ENCODE measurements at regions not wholly inside any gene's neighbourhood (a gene's known extent, or its start where the extent isn't known, plus 50 kb on each side); places are given as distances from the start of the nearest gene placed in this dataset.

DNA sequence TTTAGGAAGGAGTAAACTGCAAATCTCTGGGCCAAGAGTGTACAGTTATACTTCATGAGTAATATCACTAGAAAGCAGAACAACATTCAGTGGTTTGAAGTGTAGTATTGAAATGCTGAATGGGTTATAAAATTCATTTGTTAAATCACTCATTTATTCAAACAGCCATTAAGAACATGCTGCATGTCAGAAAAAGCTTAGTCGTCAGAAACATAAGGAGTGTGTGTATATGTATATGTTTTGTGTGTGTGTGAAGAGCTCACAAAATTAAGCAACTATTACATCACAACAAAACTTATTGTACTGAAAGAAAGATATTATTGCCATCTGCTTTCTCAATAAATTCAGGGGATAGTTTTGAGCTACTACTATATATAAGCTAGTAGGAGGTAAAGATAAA is 165.4 kb upstream of the PCDH9 start:
- Histone ChIP-seq H3K27me3 (ENCODE audit: control insufficient read depth, extremely low read depth, insufficient read depth, low read length) (no peaks in the 10 kb centered on the region), H3K4me3 (ENCODE audit: control insufficient read depth in 2 of 3, extremely low read depth in 1 of 3, insufficient read depth in 2 of 3, low read depth in 1 of 3, low read length in 3 of 3) (no peak overlapping the region), H3K9ac (ENCODE audit: control insufficient read depth, extremely low read depth, insufficient read depth, low read length) (no peak overlapping the region), H3K4me2 (ENCODE audit: control insufficient read depth, extremely low read depth, insufficient read depth, low read depth, low read length) (no peak overlapping the region), H3K9me1 (ENCODE audit: control insufficient read depth, extremely low read depth, insufficient read depth, low read length) (no peaks in the 10 kb centered on the region), H3K4me1 (ENCODE audit: control insufficient read depth, extremely low read depth, insufficient read depth, low read length) (no peaks in the 10 kb centered on the region), H3K79me2 (ENCODE audit: control insufficient read depth, insufficient read depth, low read length) (no peaks in the 10 kb centered on the region), H3K9me3 (ENCODE audit: control insufficient read depth, low read depth, low read length) (no peaks in the 10 kb centered on the region), H3K27ac (ENCODE audit: control insufficient read depth, insufficient read depth, low read length) (no peak overlapping the region), H2AFZ (ENCODE audit: control insufficient read depth, low read length) (no peak overlapping the region), H3K36me3 (ENCODE audit: control insufficient read depth in 2 of 2, extremely low read depth in 1 of 2, insufficient read depth in 2 of 2, low read length in 2 of 2) (no peaks in the 10 kb centered on the region), H4K20me1 (ENCODE audit: control insufficient read depth, extremely low read depth, insufficient read depth, low read length) (no peaks in the 10 kb centered on the region)
- no peak for DNase-seq (ENCODE audit: low read depth, low spot score)
- dilution Hi-C loops (cut with MboI; ENCODE audit: extremely low pct_ligation_motif_present, low sequenced_read_pairs), result no loop called here
- TF ChIP-seq, protein P1, sequence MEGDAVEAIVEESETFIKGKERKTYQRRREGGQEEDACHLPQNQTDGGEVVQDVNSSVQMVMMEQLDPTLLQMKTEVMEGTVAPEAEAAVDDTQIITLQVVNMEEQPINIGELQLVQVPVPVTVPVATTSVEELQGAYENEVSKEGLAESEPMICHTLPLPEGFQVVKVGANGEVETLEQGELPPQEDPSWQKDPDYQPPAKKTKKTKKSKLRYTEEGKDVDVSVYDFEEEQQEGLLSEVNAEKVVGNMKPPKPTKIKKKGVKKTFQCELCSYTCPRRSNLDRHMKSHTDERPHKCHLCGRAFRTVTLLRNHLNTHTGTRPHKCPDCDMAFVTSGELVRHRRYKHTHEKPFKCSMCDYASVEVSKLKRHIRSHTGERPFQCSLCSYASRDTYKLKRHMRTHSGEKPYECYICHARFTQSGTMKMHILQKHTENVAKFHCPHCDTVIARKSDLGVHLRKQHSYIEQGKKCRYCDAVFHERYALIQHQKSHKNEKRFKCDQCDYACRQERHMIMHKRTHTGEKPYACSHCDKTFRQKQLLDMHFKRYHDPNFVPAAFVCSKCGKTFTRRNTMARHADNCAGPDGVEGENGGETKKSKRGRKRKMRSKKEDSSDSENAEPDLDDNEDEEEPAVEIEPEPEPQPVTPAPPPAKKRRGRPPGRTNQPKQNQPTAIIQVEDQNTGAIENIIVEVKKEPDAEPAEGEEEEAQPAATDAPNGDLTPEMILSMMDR (optimal IDR thresholded peaks at IDR 0.05 in 1 of 3, IDR thresholded peaks at IDR 0.05 in 1 of 3, conservative IDR thresholded peaks at IDR 0.05 in 1 of 3; ENCODE audit: extremely low read depth in 1 of 3, insufficient read depth in 2 of 3, low read length in 3 of 3), result no peak
- TF ChIP-seq EZH2 (IDR thresholded peaks at IDR 0.05; ENCODE audit: low read length), result no peak
- FAIRE-seq, result no peak

DNA sequence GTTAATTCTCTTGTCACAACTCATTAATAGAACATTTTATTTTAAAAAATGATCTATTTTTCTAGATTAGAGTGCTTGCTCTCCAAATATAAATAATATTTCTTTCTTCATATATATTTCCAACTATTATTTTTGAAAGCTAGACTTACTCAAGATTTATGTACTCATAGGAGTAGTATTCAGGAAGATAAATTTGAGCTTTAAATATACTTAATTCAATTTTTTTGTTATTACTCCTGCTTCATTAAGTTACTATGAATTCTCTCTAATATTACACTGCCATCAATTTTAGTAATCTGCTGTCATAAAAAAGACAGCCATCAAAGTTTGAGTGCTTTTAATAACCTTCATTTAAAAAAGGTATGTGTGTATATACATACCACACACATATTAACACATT is 161.9 kb upstream of the PCDH9 start:
- no peak overlapping the region for H3K27ac ChIP-seq (ENCODE audit: control insufficient read depth, insufficient read depth, low read length)
- H3K9me3 ChIP-seq (ENCODE audit: control insufficient read depth, low read depth, low read length), result no peaks in the 10 kb centered on the region
- no peaks in the 10 kb centered on the region for H3K36me3 ChIP-seq (ENCODE audit: control insufficient read depth in 2 of 2, extremely low read depth in 1 of 2, insufficient read depth in 2 of 2, low read length in 2 of 2)
- DNase-seq (ENCODE audit: low read depth, low spot score) (no peak), FAIRE-seq (no peak)
- H2AFZ ChIP-seq (ENCODE audit: control insufficient read depth, low read length), result no peak overlapping the region
- no peaks in the 10 kb centered on the region for H4K20me1 ChIP-seq (ENCODE audit: control insufficient read depth, extremely low read depth, insufficient read depth, low read length)
- no peaks in the 10 kb centered on the region for H3K27me3 ChIP-seq (ENCODE audit: control insufficient read depth, extremely low read depth, insufficient read depth, low read length)
- no peaks in the 10 kb centered on the region for H3K4me1 ChIP-seq (ENCODE audit: control insufficient read depth, extremely low read depth, insufficient read depth, low read length)
- TF ChIP-seq EZH2 (IDR thresholded peaks at IDR 0.05; ENCODE audit: low read length), result no peak
- TF ChIP-seq, protein P1 (optimal IDR thresholded peaks at IDR 0.05 in 1 of 3, IDR thresholded peaks at IDR 0.05 in 1 of 3, conservative IDR thresholded peaks at IDR 0.05 in 1 of 3; ENCODE audit: extremely low read depth in 1 of 3, insufficient read depth in 2 of 3, low read length in 3 of 3), result no peak
- no peak overlapping the region for H3K4me2 ChIP-seq (ENCODE audit: control insufficient read depth, extremely low read depth, insufficient read depth, low read depth, low read length)
- H3K9ac ChIP-seq (ENCODE audit: control insufficient read depth, extremely low read depth, insufficient read depth, low read length), result no peak overlapping the region
- no peak overlapping the region for H3K4me3 ChIP-seq (ENCODE audit: control insufficient read depth in 2 of 3, extremely low read depth in 1 of 3, insufficient read depth in 2 of 3, low read depth in 1 of 3, low read length in 3 of 3)
- dilution Hi-C loops (cut with MboI; ENCODE audit: extremely low pct_ligation_motif_present, low sequenced_read_pairs), result no loop called here
- H3K79me2 ChIP-seq (ENCODE audit: control insufficient read depth, insufficient read depth, low read length), result no peaks in the 10 kb centered on the region
- H3K9me1 ChIP-seq (ENCODE audit: control insufficient read depth, extremely low read depth, insufficient read depth, low read length), result no peaks in the 10 kb centered on the region

Measured in keratinocyte (primary cell).